Adrenal gland (tissue), 9 donors: ENCODE measurements at regions not wholly inside any gene's neighbourhood (a gene's known extent, or its start where the extent isn't known, plus 50 kb on each side); places are given as distances from the start of the nearest gene placed in this dataset.
"Not testable (repeated sequence)": the region's sequence is repeated elsewhere in the genome, so short reads cannot be mapped to it uniquely, and the experiment has no call there.

ENCODE experiments used
- DNase-seq, 7 donors: peaks; one replicate each; pipeline ENCODE4 v3.0.0-alpha.2; 2019 to 2020
- H3K27ac ChIP-seq, 5 donors: fragments of 200-600 bp; sonication (generic) in 4 of 5; 1 replicate in 3 of 5; 2 replicates in 2 of 5; pipeline versions ENCODE4 v1.5.1 to v1.8.0; 2016 to 2020; ENCODE audit warnings: mild to moderate bottlenecking in 1 of 5
- H3K27me3 ChIP-seq: fragments of 200-600 bp; 2 replicates; pipeline ENCODE4 v1.8.0; 2021
- H3K36me3 ChIP-seq, 2 donors: fragments of 200-600 bp; replicated peaks in 1 of 2; 1 replicate in 1 of 2; 2 replicates in 1 of 2; pipeline versions ENCODE4 v1.5.1 to v1.8.0; 2018 to 2022
- H3K4me1 ChIP-seq, 2 donors: fragments of 200-600 bp; replicated peaks in 1 of 2; 1 replicate in 1 of 2; 2 replicates in 1 of 2; pipeline versions ENCODE4 v1.5.1 to v1.8.0; 2018 to 2021
- H3K4me3 ChIP-seq, 4 donors: fragments of 200-600 bp; sonication (generic) in 3 of 4; one replicate each; pipeline ENCODE4 v1.5.1; 2016 to 2018
- H3K9me3 ChIP-seq, 3 donors: fragments of 200-600 bp; sonication (generic) in 1 of 3; replicated peaks in 1 of 3; 1 replicate in 2 of 3; 2 replicates in 1 of 3; pipeline versions ENCODE4 v1.5.1 to v1.8.0; 2016 to 2021
- POLR2A ChIP-seq, 2 donors: fragments of 450-650 bp; IDR thresholded peaks; one replicate each; pipeline ENCODE4 v1.6.1; 2017; ENCODE audit warnings: antibody characterized with exemption in 2 of 2, mild to moderate bottlenecking in 2 of 2, moderate library complexity in 1 of 2
- WGBS, 4 donors: extraction: QIAGEN DNeasy Blood & Tissue Kit in 2 of 4; methylation state at CpG; one replicate each; pipeline versions ENCODE4 v1.1.5 to v1.1.7; 2013 to 2017; 5-methylcytosine and 5-hydroxymethylcytosine counted together
- intact Hi-C, 2 donors: fragments of 100-400 bp; cut with DNase I; formaldehyde crosslinking; loops; one replicate each; pipeline versions ENCODE4 v1.14.1 to v1.15.0; 2022 to 2023
- TF ChIP-seq, protein P1 (sequence below), 6 experiments: fragments of 450-650 bp in 4 of 6; fragments of 200-600 bp in 2 of 6; sonication (generic) in 1 of 6; IDR thresholded peaks; 1 replicate in 5 of 6; 2 replicates in 1 of 6; pipeline versions ENCODE4 v1.5.1 to v1.8.0; 2016 to 2021; ENCODE audit warnings: antibody characterized with exemption in 6 of 6, mild to moderate bottlenecking in 2 of 6, moderate library complexity in 1 of 6
- donor health status: healthy with polysubstance abuse.
- donor health status: Bipolar disorder and iron deficiency.
- donor health status: DM: yes; HTN: yes; CAD: no.
- donor health status: DM: no; HTN: no; CAD: no.
- donor health status: DM: no; HTN: no; CAD: no.

- H3K4me3 ChIP-seq: no peak overlapping the region
- no peaks in the 10 kb centered on the region for H3K9me3 ChIP-seq
- no peak for TF ChIP-seq POLR2A (IDR thresholded peaks at IDR 0.05)
- TF ChIP-seq, protein P1, sequence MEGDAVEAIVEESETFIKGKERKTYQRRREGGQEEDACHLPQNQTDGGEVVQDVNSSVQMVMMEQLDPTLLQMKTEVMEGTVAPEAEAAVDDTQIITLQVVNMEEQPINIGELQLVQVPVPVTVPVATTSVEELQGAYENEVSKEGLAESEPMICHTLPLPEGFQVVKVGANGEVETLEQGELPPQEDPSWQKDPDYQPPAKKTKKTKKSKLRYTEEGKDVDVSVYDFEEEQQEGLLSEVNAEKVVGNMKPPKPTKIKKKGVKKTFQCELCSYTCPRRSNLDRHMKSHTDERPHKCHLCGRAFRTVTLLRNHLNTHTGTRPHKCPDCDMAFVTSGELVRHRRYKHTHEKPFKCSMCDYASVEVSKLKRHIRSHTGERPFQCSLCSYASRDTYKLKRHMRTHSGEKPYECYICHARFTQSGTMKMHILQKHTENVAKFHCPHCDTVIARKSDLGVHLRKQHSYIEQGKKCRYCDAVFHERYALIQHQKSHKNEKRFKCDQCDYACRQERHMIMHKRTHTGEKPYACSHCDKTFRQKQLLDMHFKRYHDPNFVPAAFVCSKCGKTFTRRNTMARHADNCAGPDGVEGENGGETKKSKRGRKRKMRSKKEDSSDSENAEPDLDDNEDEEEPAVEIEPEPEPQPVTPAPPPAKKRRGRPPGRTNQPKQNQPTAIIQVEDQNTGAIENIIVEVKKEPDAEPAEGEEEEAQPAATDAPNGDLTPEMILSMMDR (IDR thresholded peaks at IDR 0.05): no peak
- H3K27me3 ChIP-seq: no peaks in the 10 kb centered on the region
- intact Hi-C loops: no loop called here
- WGBS, 4 donors: 87 to 96% (median 91%) methylated on average over 2 of the region's 2 CpGs
- no peak overlapping the region for H3K27ac ChIP-seq
- DNase-seq: no peak
- no peaks in the 10 kb centered on the region for H3K36me3 ChIP-seq
- H3K4me1 ChIP-seq: no peaks in the 10 kb centered on the region
Observed at GRCh38 chr2:216930716-216931115, 70.9 kb upstream of the TNP1 start.

GRCh38 chr2:216929338-216929737 lies 69.5 kb upstream of the TNP1 start:
- intact Hi-C loops: not testable (repeated sequence)

DNA sequence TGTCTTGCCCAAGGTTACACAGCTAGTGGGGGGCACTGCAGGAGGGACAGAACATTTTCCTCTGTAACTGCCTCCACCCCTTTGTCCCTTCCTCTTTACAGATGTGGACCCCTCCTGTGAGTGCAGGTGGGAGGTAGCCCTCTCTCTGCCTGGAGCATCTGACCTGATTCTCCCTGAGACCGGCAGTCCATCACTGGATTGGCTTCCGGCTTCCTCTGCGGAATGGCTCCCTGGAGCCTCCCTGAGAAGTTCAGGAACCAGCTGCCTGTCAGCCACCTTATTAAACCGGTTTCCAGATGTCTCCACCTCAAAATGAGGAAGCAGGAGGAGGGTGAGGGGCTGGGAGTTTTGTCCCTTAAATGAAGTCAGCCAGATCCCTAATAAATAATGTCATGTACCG lies 67.3 kb upstream of the TNP1 start:
- intact Hi-C loops: no loop called here
- no peak for TF ChIP-seq POLR2A (IDR thresholded peaks at IDR 0.05)
- TF ChIP-seq, protein P1 (IDR thresholded peaks at IDR 0.05): no peak
- no peak for DNase-seq

More at GRCh38 chr2:216929338-216929737, 69.5 kb upstream of the TNP1 start:
- not testable (repeated sequence) for H3K27me3 ChIP-seq, DNase-seq, H3K36me3 ChIP-seq, H3K4me1 ChIP-seq, H3K4me3 ChIP-seq, H3K9me3 ChIP-seq, H3K27ac ChIP-seq
- 72 to 80% (median 75%) methylated on average over 4 of the region's 4 CpGs for WGBS, 4 donors

DNA sequence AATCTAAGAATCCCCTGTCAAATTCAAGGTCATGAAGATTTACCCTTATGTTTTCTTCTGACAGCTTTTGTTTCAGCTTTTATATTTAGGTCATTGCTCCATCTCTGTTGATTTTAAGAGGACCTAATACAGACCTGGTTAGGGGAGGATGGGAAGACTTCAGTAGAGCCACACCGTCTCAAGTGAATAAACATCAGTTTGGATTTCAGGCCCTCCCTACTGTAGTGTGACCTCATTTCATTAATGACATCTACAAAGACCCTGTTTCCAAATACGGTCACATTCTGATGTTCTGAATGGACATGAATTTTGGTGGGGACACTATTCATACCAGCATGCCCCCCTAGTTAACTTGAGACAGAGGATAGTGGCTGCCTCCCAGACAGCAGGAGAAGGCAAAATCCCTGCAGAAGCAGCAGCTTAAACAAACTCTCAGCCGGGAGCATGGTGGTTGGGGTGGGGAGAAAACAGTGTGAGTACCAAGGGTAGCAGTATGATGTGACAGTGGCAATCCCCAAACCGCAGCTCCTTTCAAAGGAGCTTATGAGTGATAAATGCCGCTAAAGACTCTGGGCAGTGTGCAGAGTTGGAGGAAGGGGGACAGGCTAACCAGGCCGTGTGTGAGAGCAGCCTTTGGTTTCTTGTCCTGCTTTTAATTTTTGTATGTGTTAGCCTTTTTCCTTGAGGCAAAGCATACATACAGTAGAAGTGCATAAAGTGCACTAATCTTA lies 65.9 kb upstream of the TNP1 start:
- TF ChIP-seq, protein P1 (IDR thresholded peaks at IDR 0.05): no peak
- no peak for TF ChIP-seq POLR2A (IDR thresholded peaks at IDR 0.05)
- Histone ChIP-seq H3K4me1 (no peaks in the 10 kb centered on the region), H3K36me3 (no peaks in the 10 kb centered on the region), H3K4me3 (no peak overlapping the region), H3K27me3 (no peaks in the 10 kb centered on the region), H3K9me3 (no peaks in the 10 kb centered on the region), H3K27ac (no peak overlapping the region)
- intact Hi-C loops: no loop called here
- WGBS, 4 donors: 80 to 92% (median 87%) methylated on average over 6 of the region's 6 CpGs
- DNase-seq: no peak

More for the DNA sequence above, 67.3 kb upstream of the TNP1 start:
- Histone ChIP-seq H3K4me3 (no peak overlapping the region), H3K9me3 (no peaks in the 10 kb centered on the region), H3K27ac (no peak overlapping the region), H3K4me1 (no peaks in the 10 kb centered on the region), H3K36me3 (no peaks in the 10 kb centered on the region), H3K27me3 (no peaks in the 10 kb centered on the region)
- WGBS, 4 donors: 68 to 76% (median 73%) methylated on average over 5 of the region's 5 CpGs

GRCh38 chr2:216925006-216925405 lies 65.1 kb upstream of the TNP1 start:
- TF ChIP-seq POLR2A (IDR thresholded peaks at IDR 0.05): no peak
- TF ChIP-seq, protein P1 (IDR thresholded peaks at IDR 0.05): no peak
- WGBS, 4 donors: 90 to 96% (median 95%) methylated on average over 4 of the region's 4 CpGs
- intact Hi-C loops: no loop called here
- DNase-seq: no peak
- Histone ChIP-seq H3K9me3 (no peaks in the 10 kb centered on the region), H3K4me1 (no peaks in the 10 kb centered on the region), H3K36me3 (no peaks in the 10 kb centered on the region), H3K27me3 (no peaks in the 10 kb centered on the region), H3K27ac (no peak overlapping the region), H3K4me3 (no peak overlapping the region)
